Dermis microvascular lymphatic vessel endothelial cell (primary cell): ENCODE measurements at regions not wholly inside any gene's neighbourhood (a gene's known extent, or its start where the extent isn't known, plus 50 kb on each side); places are given as distances from the start of the nearest gene placed in this dataset.

Source experiments
- DNase-seq, 2 donors: peaks; one replicate each; pipeline versions ENCODE4 v3.0.0 to v3.0.0-alpha.2; 2010; ENCODE audit warnings: low read depth in 2 of 2

DNA sequence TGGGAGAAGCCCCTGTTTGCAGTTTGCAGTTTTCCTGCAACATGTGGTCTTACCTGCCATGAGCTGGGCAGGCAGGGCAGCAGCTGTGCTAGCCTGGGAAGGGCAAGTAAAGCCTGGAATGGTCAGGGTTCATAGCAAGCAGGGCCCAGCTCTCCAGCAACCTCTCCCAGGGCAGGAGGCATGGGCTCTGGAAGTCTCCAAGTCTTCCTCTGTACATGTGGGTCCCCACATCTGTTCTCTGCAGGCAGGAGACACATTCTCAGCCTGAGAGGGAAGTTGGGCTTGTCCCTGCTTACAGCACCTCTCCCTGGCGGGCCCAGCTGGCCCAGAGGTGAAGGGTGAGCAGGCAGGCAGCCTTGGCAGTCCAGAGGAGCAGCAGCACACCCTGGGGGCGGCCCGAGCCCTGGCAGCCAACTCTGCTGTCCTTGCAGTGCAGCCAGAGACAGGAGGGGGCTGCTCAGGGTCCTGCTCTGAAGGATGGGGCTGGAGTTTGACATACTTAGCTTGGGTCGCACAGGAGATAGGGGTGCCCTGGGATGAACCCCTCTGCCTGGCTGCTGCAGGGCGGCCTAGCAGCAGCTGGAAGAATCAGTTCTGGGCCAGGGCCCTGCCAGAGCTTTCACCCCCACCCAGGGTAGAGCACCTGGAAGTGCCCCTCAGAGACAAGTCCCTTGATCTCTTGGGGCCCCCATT is 176.0 kb downstream of the MRPL14 start:
- no peak for DNase-seq

DNA sequence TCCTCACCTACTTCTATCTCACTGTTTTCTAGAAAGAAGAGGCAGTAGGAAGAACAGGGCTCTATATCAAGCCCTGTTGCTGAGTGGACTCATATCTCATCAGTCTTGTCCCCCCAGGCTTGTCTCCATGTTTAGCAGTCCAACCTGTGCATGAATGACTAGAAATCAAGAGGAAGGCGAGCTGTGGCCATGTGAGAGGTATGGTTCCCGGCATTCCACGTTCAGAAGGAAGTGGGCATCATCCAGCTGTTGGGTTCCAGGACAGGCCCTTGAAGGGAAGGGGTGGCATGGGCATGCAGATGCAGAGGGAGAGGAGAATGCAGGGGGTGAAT is 176.6 kb downstream of the MRPL14 start:
- DNase-seq: no peak

- DNase-seq: no peak
These were observed 177.1 kb downstream of the MRPL14 start for GRCh38 chr6:43950051-43950605.

- no peak for DNase-seq
These were observed 177.7 kb downstream of the MRPL14 start for GRCh38 chr6:43949551-43949991.

DNA sequence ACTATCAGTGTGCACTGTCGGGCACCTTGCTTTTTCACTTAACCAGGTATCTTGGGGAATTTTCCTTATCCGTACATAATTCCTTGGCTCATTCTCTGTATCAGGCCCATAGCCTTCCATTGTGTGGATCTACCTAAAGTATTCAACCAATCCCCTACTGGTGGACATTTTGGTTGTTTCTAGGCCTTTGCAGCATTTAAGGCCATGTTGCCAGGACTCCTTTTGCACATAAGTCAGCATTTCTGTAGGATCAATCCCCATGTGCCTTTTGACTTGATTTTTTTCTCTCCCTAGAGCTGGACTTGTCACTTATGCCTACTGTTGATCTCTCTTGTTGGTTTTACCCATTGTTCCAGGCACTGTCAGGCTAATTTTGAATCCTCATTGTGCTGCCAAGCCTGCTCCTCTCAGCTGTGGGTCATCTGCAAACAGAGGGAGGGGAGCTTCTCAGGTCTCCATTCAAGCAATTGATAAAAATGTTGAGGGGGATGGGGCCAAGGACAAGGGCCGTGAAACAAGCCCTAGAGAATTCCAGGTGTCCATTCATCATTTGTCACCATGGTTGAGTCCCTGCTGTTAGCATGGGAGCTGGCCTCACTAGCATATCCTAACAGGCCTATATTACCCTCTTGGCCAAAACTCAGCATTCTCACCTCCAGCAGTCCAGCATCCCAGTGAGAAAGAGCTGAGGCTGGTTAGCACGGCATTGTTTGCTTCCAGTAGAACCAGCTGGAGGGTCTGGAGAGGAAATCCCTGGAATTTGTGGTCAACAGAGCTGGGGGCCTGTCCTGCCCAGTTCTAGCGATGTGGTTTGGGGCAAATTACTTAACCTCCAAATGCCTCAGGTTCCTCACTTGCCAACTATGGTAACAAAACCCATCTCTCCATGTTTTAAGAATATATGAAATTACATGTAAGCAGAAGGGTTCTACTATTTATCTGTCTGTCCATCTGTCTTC is 178.4 kb downstream of the MRPL14 start:
- DNase-seq: no peak

DNA sequence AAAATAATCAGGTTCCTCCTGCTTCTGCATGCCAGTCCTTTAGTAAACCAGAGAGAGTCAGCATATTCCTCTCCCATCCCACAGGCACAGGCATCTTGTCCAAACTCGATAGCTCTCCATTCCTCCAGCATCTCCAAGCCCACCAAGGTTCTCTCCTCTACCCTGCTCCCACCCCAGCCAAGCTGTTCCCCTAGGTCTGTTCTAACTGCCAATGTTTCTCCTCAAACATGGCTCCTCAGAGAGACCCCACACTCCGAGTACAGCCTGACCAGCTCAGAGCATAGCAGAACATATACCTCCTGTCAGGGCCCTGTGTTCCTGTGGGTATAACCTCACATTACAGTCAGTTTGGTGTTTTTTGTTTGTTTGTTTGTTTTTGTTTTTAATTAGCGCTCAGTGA is 177.8 kb downstream of the VEGFA start:
- no peak for DNase-seq

- DNase-seq: no peak
These were observed 176.8 kb downstream of the VEGFA start for GRCh38 chr6:43946641-43947363.

- no peak for DNase-seq
These were observed 175.7 kb downstream of the VEGFA start for GRCh38 chr6:43945768-43946080.

- no peak for DNase-seq
These were observed 175.1 kb downstream of the VEGFA start for GRCh38 chr6:43944908-43945767.

GRCh38 chr6:43943781-43944250 is 173.8 kb downstream of the VEGFA start:
- DNase-seq: no peak

GRCh38 chr6:43943099-43943766 is 173.2 kb downstream of the VEGFA start:
- no peak for DNase-seq

- DNase-seq: no peak
These were observed 172.6 kb downstream of the VEGFA start for GRCh38 chr6:43942616-43943015.

- no peak for DNase-seq
These were observed 172.0 kb downstream of the VEGFA start for GRCh38 chr6:43942011-43942442.

- DNase-seq: no peak
These were observed 171.2 kb downstream of the VEGFA start for GRCh38 chr6:43941174-43941573.

GRCh38 chr6:43940393-43941087 is 170.5 kb downstream of the VEGFA start:
- DNase-seq: no peak

- DNase-seq: no peak
These were observed 170.0 kb downstream of the VEGFA start for GRCh38 chr6:43940071-43940392.

DNA sequence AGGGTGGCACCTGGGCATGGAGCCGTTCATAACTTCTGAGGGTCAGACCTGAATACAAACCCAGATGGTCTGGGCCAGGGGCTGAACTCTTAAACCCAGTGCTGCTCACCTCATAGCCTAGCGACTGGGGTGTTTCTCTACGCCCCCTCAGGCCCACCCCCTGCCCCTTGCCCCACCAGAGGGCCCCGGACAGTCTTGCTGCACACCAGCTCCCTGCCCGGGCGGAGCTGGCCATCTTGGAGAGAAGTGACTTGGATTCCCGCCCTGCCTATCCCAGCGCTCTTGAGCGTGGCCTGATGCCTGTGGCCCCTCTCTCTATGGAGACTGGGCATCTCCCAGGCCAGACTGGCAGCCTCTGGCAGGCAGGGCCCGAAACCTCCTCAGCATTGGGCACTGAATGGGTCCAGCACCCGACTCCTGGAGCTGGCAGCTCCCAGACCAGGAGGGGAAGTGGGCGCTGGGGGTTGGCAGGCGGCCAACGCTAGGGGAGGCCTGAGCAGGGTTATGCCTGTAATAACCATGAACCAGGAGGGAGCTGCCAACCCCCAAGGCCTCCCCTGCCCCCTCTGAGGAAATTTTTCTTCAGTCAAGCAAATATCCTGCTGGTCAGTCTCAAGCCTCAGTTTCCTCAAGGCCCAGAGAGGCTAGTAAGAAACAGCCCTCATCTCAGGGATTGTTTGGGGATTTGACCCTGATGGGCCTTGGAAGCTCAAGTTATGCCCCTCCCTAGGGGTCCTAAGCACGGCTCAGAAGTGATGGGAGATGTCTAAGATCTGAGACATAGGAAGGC is 169.5 kb downstream of the VEGFA start:
- no peak for DNase-seq

- no peak for DNase-seq
These were observed 168.4 kb downstream of the VEGFA start for GRCh38 chr6:43938178-43939105.
